ENCODE measurements at regions not wholly inside any gene's neighbourhood (a gene's known extent, or its start where the extent isn't known, plus 50 kb on each side); places are given as distances from the start of the nearest gene placed in this dataset.
"Not testable (repeated sequence)": the region's sequence is repeated elsewhere in the genome, so short reads cannot be mapped to it uniquely, and the experiment has no call there.

- no peak overlapping the region; the same call in 1 of the 2 replicates for H3K27ac ChIP-seq
- TF ChIP-seq CTCF (IDR thresholded peaks at IDR 0.05), result no peak
- TF ChIP-seq ZFX (IDR thresholded peaks at IDR 0.05; ENCODE audit: borderline replicate concordance), result no peak
These were observed 1130.0 kb downstream of the STPG2 start for GRCh38 chr4:97013309-97013708.

- TF ChIP-seq ZFX (IDR thresholded peaks at IDR 0.05; ENCODE audit: borderline replicate concordance) (no peak), CTCF (IDR thresholded peaks at IDR 0.05) (no peak)
- H3K27ac ChIP-seq, result no peak overlapping the region; the same call in 1 of the 2 replicates
These were observed 1129.6 kb downstream of the STPG2 start for GRCh38 chr4:97013711-97014110.

- no peak overlapping the region for H3K27ac ChIP-seq
- TF ChIP-seq ZFX (IDR thresholded peaks at IDR 0.05; ENCODE audit: borderline replicate concordance), result no peak
- no peak for TF ChIP-seq CTCF (IDR thresholded peaks at IDR 0.05)
These were observed 1128.0 kb downstream of the STPG2 start for GRCh38 chr4:97015301-97015700.

- no peak overlapping the region for H3K27ac ChIP-seq
- TF ChIP-seq CTCF (IDR thresholded peaks at IDR 0.05) (no peak), ZFX (IDR thresholded peaks at IDR 0.05; ENCODE audit: borderline replicate concordance) (no peak)
These were observed 1126.9 kb downstream of the STPG2 start for GRCh38 chr4:97016186-97016907.

GRCh38 chr4:97027728-97028410 is 1115.4 kb downstream of the STPG2 start:
- TF ChIP-seq CTCF (IDR thresholded peaks at IDR 0.05) (no peak), ZFX (IDR thresholded peaks at IDR 0.05; ENCODE audit: borderline replicate concordance) (no peak)
- H3K27ac ChIP-seq, result no peak overlapping the region

GRCh38 chr4:97028785-97029184 is 1114.5 kb downstream of the STPG2 start:
- no peak overlapping the region for H3K27ac ChIP-seq

GRCh38 chr4:97037411-97038145 is 1105.7 kb downstream of the STPG2 start:
- not testable (repeated sequence) for H3K27ac ChIP-seq

More at GRCh38 chr4:97028785-97029184, 1114.5 kb downstream of the STPG2 start:
- no peak for TF ChIP-seq CTCF (IDR thresholded peaks at IDR 0.05)
- no peak for TF ChIP-seq ZFX (IDR thresholded peaks at IDR 0.05; ENCODE audit: borderline replicate concordance)

All from 22Rv1 (cell line).